Mesenchymal stem cell (in vitro differentiated cells and primary cell): ENCODE measurements at regions not wholly inside any gene's neighbourhood (a gene's known extent, or its start where the extent isn't known, plus 50 kb on each side); places are given as distances from the start of the nearest gene placed in this dataset.

ENCODE experiments used
- DNase-seq: peaks from one replicate; pipeline ENCODE4 v3.0.0-alpha.2; 2013
- H2AFZ ChIP-seq: one replicate; pipeline ENCODE4 v1.6.1; 2013; ENCODE audit warnings: low read depth, mild to moderate bottlenecking, control low read depth, inconsistent platforms, low read length, moderate library complexity
- H2AK5ac ChIP-seq: 2 replicates; pipeline ENCODE4 v1.6.1; 2013; ENCODE audit warnings: low read length, moderate library complexity, mild to moderate bottlenecking, inconsistent platforms; ENCODE audit not compliant: severe bottlenecking
- H2BK120ac ChIP-seq: one replicate; pipeline ENCODE4 v1.6.1; 2013; ENCODE audit warnings: low read depth, mild to moderate bottlenecking, inconsistent platforms, low read length, moderate library complexity
- H2BK12ac ChIP-seq, 2 experiments: one replicate each; pipeline ENCODE4 v1.6.1; 2013; ENCODE audit warnings: inconsistent platforms in 2 of 2, low read length in 2 of 2, mild to moderate bottlenecking in 2 of 2, moderate library complexity in 2 of 2, control low read depth in 1 of 2
- H2BK15ac ChIP-seq: one replicate; pipeline ENCODE4 v1.6.1; 2013; ENCODE audit warnings: mild to moderate bottlenecking, low read depth, inconsistent platforms; ENCODE audit not compliant: poor library complexity, severe bottlenecking
- H2BK5ac ChIP-seq: 2 replicates; pipeline ENCODE4 v1.6.1; 2013; ENCODE audit warnings: low read depth, mild to moderate bottlenecking, low read length, control low read depth, inconsistent platforms; ENCODE audit not compliant: poor library complexity, severe bottlenecking
- H3K14ac ChIP-seq, 2 experiments: one replicate each; pipeline ENCODE4 v1.6.1; 2013; ENCODE audit warnings: inconsistent platforms in 2 of 2, low read length in 2 of 2, control low read depth in 1 of 2, mild to moderate bottlenecking in 1 of 2, moderate library complexity in 1 of 2
- H3K18ac ChIP-seq, 2 experiments: one replicate each; pipeline ENCODE4 v1.6.1; 2013; ENCODE audit warnings: inconsistent platforms in 2 of 2, low read length in 2 of 2, control low read depth in 1 of 2, low read depth in 1 of 2, mild to moderate bottlenecking in 1 of 2
- H3K23ac ChIP-seq, 2 experiments: one replicate each; pipeline ENCODE4 v1.6.1; 2013; ENCODE audit warnings: inconsistent platforms in 2 of 2, low read length in 2 of 2, mild to moderate bottlenecking in 2 of 2, moderate library complexity in 2 of 2, control low read depth in 1 of 2
- H3K27ac ChIP-seq: 2 replicates; pipeline ENCODE4 v1.5.1; 2013; ENCODE audit warnings: mild to moderate bottlenecking, moderate library complexity, low read length, control low read depth, inconsistent platforms; ENCODE audit not compliant: poor library complexity, severe bottlenecking
- H3K27me3 ChIP-seq, 2 experiments: 2 replicates each; pipeline versions ENCODE4 v1.6.1 to v1.7.0; 2013; ENCODE audit warnings: low read length in 2 of 2, mild to moderate bottlenecking in 2 of 2, moderate library complexity in 2 of 2, control low read depth in 1 of 2, inconsistent platforms in 1 of 2; ENCODE audit not compliant: control insufficient read depth in 1 of 2, insufficient read depth in 1 of 2
- H3K36me3 ChIP-seq, 2 experiments: 2 replicates each; pipeline versions ENCODE4 v1.6.1 to v1.7.0; 2013; ENCODE audit warnings: low read length in 2 of 2, control low read depth in 1 of 2, inconsistent platforms in 1 of 2, low read depth in 1 of 2, mild to moderate bottlenecking in 1 of 2; ENCODE audit not compliant: insufficient read depth in 2 of 2, control insufficient read depth in 1 of 2
- H3K4ac ChIP-seq, 2 experiments: one replicate each; pipeline ENCODE4 v1.6.1; 2013; ENCODE audit warnings: inconsistent platforms in 2 of 2, low read length in 2 of 2, mild to moderate bottlenecking in 2 of 2, moderate library complexity in 2 of 2, control low read depth in 1 of 2, low read depth in 1 of 2
- H3K4me1 ChIP-seq: 2 replicates; pipeline ENCODE4 v1.6.1; 2013; ENCODE audit warnings: low read depth, low read length, control low read depth; ENCODE audit not compliant: control insufficient read depth, insufficient read depth
- H3K4me2 ChIP-seq: 2 replicates; pipeline ENCODE4 v1.6.1; 2013; ENCODE audit warnings: low read length, mild to moderate bottlenecking, inconsistent platforms; ENCODE audit not compliant: poor library complexity, severe bottlenecking
- H3K4me3 ChIP-seq, 2 experiments: 2 replicates each; pipeline versions ENCODE4 v1.5.1 to v1.7.0; 2013; ENCODE audit warnings: low read length in 2 of 2, mild to moderate bottlenecking in 2 of 2, control low read depth in 1 of 2, low read depth in 1 of 2; ENCODE audit not compliant: insufficient read depth in 1 of 2
- H3K79me1 ChIP-seq: replicated peaks from 2 replicates; pipeline ENCODE4 v1.6.1; 2013; ENCODE audit warnings: mild to moderate bottlenecking, control low read depth, low read length, inconsistent platforms; ENCODE audit not compliant: poor library complexity, severe bottlenecking
- H3K9ac ChIP-seq: 2 replicates; pipeline ENCODE4 v1.7.0; 2013; ENCODE audit warnings: mild to moderate bottlenecking, low read length, moderate library complexity
- H3K9me3 ChIP-seq: 2 replicates; pipeline ENCODE4 v1.7.0; 2013; ENCODE audit warnings: mild to moderate bottlenecking, low read length; ENCODE audit not compliant: control insufficient read depth
- H4K8ac ChIP-seq: one replicate; pipeline ENCODE4 v1.6.1; 2013; ENCODE audit warnings: inconsistent platforms, mild to moderate bottlenecking, low read length, moderate library complexity
- H4K91ac ChIP-seq: one replicate; pipeline ENCODE4 v1.6.1; 2013; ENCODE audit warnings: mild to moderate bottlenecking, low read length, inconsistent platforms
- WGBS: methylation state at CpG from one replicate; pipeline ENCODE4 v1.1.7; 2013; ENCODE audit warnings: mixed read lengths; 5-methylcytosine and 5-hydroxymethylcytosine counted together

DNA sequence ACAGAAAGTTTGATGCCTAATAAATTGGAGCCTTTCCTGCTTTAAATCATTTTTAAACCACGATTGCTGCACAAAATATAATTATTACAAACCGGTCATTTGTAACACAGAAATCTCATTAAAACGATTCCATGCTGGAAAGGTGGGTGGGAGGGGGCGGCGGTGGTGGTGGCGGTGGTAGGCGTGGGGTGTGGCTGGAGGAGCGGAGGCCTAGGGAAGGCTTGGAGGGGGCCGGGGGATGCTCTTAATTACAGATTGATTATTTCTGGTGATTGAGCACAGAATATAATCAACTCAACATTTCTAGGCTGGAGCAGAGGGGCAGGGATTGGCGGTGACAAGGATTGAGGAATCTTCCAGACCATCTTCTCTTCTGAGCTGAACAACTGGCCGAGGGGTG, 157.5 kb downstream of the TRIM29 start:
- Histone ChIP-seq H2BK120ac (no peak overlapping the region), H2AK5ac (no peak overlapping the region), H2AFZ (no peak overlapping the region), H3K27ac (no peak overlapping the region), H3K4me3 (no peak overlapping the region), H3K9ac (no peak overlapping the region), H3K18ac (no peak overlapping the region), H3K14ac (no peak overlapping the region), H4K91ac (no peak overlapping the region), H3K4ac (no peak overlapping the region), H4K8ac (no peak overlapping the region), H2BK15ac (no peak overlapping the region), H3K4me1 (peaks cover 2% of the 10 kb centered on the region), H3K36me3 (no peaks in the 10 kb centered on the region), H2BK5ac (no peak overlapping the region), H3K79me1 (no peaks in the 10 kb centered on the region), H3K9me3 (no peaks in the 10 kb centered on the region), H3K27me3 (peaks cover 48 to 91% of the 10 kb centered on the region in 2 experiments), H3K4me2 (no peak overlapping the region), H2BK12ac (no peak overlapping the region), H3K23ac (no peak overlapping the region)
- no peak for DNase-seq
- WGBS, result 83% methylated on average over 7 of the region's 11 CpGs

DNA sequence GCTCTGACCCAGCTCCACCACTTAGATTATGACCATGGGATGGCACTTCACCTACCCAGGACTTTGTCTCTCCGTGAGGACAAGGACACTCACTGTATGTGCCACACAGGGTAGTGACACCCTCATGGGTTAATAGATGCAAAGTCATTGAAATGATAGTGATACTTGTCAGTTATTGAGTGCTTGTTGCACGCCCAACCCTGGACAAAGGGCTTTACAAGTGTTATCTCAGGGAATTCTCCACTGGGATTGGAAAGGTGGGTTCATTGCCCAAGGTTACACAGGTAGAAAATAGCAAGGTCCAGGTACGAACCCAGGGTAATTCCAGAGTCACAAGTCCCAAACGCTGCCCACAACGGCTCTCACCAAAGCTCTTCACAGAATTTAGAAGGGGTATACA, 158.2 kb downstream of the TRIM29 start:
- no peak overlapping the region for H4K8ac ChIP-seq
- H3K9ac ChIP-seq, result no peak overlapping the region
- no peak overlapping the region for H3K4ac ChIP-seq
- H4K91ac ChIP-seq, result no peak overlapping the region
- no peaks in the 10 kb centered on the region for H3K9me3 ChIP-seq
- no peak overlapping the region for H3K18ac ChIP-seq
- H2BK120ac ChIP-seq, result no peak overlapping the region
- no peak for DNase-seq
- no peak overlapping the region for H2BK5ac ChIP-seq
- H3K4me3 ChIP-seq, result no peak overlapping the region
- H2AK5ac ChIP-seq, result no peak overlapping the region
- peaks cover 45 to 92% of the 10 kb centered on the region in 2 experiments for H3K27me3 ChIP-seq
- H3K4me1 ChIP-seq, result peaks cover 2% of the 10 kb centered on the region
- no peak overlapping the region for H2AFZ ChIP-seq
- H3K79me1 ChIP-seq, result no peaks in the 10 kb centered on the region
- WGBS, result 67% methylated on average over 5 of the region's 5 CpGs
- H3K14ac ChIP-seq, result no peak overlapping the region
- no peak overlapping the region for H2BK15ac ChIP-seq
- H2BK12ac ChIP-seq, result no peak overlapping the region
- H3K36me3 ChIP-seq, result no peaks in the 10 kb centered on the region
- H3K4me2 ChIP-seq, result no peak overlapping the region
- no peak overlapping the region for H3K23ac ChIP-seq
- H3K27ac ChIP-seq, result no peak overlapping the region

DNA sequence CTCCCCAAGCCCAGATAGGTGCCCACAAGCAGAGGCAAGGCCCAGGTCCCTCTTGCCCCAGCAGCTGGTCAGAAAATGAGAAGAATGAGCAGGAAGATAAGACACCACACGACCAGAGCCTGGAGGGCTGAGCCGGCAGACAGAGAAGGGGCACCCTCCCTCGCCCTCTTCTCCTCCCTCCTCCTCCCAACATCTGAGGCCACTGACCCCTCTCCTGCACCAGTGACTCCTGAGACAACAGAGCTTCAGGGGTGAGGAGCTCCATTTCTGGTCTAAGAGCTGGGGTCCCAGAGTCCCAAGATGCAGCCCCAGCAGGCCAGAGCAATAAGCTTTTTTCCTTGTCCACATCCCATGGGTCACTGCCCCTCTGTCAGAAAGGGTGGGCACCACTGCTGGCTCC, 159.2 kb downstream of the TRIM29 start:
- no peak overlapping the region for H3K4ac ChIP-seq
- H2BK15ac ChIP-seq, result no peak overlapping the region
- H3K27me3 ChIP-seq, result peaks cover 54 to 97% of the 10 kb centered on the region in 2 experiments
- no peak overlapping the region for H3K9ac ChIP-seq
- no peak overlapping the region for H2AFZ ChIP-seq
- no peak overlapping the region for H4K8ac ChIP-seq
- H2BK120ac ChIP-seq, result no peak overlapping the region
- no peak overlapping the region for H3K4me2 ChIP-seq
- H3K18ac ChIP-seq, result no peak overlapping the region
- H3K79me1 ChIP-seq, result no peaks in the 10 kb centered on the region
- H3K36me3 ChIP-seq, result no peaks in the 10 kb centered on the region
- no peak overlapping the region for H2AK5ac ChIP-seq
- H3K4me1 ChIP-seq, result peaks cover 2% of the 10 kb centered on the region
- H3K14ac ChIP-seq, result no peak overlapping the region
- no peak overlapping the region for H3K27ac ChIP-seq
- DNase-seq, result no peak
- no peak overlapping the region for H3K23ac ChIP-seq
- H2BK12ac ChIP-seq, result no peak overlapping the region
- no peak overlapping the region for H3K4me3 ChIP-seq
- 60% methylated on average over 3 of the region's 3 CpGs for WGBS
- H2BK5ac ChIP-seq, result no peak overlapping the region
- no peak overlapping the region for H4K91ac ChIP-seq
- H3K9me3 ChIP-seq, result no peaks in the 10 kb centered on the region

DNA sequence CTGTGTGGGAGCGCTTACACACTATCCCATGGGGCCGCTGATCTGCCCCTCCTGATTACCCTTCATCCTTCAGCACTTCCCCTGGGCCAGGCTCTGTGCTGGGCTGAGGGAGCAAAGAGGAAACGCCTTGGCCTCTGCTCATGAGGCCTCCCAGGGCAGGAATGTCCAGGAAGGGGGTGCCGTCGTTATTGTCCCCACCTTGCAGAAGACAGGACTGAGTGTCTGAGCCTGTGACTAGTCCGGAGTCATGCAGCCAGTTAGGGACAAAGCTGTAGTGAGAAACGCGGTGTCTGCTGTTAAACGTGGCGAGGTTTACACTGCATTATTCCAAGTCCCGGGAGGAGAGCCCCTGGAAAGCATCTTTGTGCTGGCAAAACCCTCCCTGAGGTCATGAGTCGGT, 160.0 kb downstream of the TRIM29 start:
- no peak overlapping the region for H3K18ac ChIP-seq
- H3K36me3 ChIP-seq, result no peaks in the 10 kb centered on the region
- H2BK120ac ChIP-seq, result no peak overlapping the region
- DNase-seq, result no peak
- H3K4ac ChIP-seq, result no peak overlapping the region
- no peak overlapping the region for H3K4me2 ChIP-seq
- H2BK12ac ChIP-seq, result no peak overlapping the region
- H3K4me1 ChIP-seq, result no peaks in the 10 kb centered on the region
- no peak overlapping the region for H2BK15ac ChIP-seq
- H3K27me3 ChIP-seq, result peaks cover 55 to 89% of the 10 kb centered on the region in 2 experiments
- H3K9me3 ChIP-seq, result no peaks in the 10 kb centered on the region
- H3K27ac ChIP-seq, result no peak overlapping the region
- no peak overlapping the region for H4K91ac ChIP-seq
- 79% methylated on average over 12 of the region's 12 CpGs for WGBS
- H3K23ac ChIP-seq, result no peak overlapping the region
- H2AK5ac ChIP-seq, result no peak overlapping the region
- H2AFZ ChIP-seq, result no peak overlapping the region
- no peaks in the 10 kb centered on the region for H3K79me1 ChIP-seq
- H4K8ac ChIP-seq, result no peak overlapping the region
- H3K9ac ChIP-seq, result no peak overlapping the region
- H3K4me3 ChIP-seq, result no peak overlapping the region
- no peak overlapping the region for H2BK5ac ChIP-seq
- H3K14ac ChIP-seq, result no peak overlapping the region
